Skin epidermis (tissue), 12 donors: ENCODE measurements at regions not wholly inside any gene's neighbourhood (a gene's known extent, or its start where the extent isn't known, plus 50 kb on each side); places are given as distances from the start of the nearest gene placed in this dataset.

ENCODE experiments used
- H3K27ac ChIP-seq, 21 experiments: fragments of 200-600 bp; sonication (generic) in 11 of 21; one replicate each; pipeline ENCODE4 v1.5.0; 2020; ENCODE audit warnings: mild to moderate bottlenecking in 3 of 21, inconsistent platforms in 2 of 21, moderate library complexity in 2 of 21
- H3K4me3 ChIP-seq, 7 experiments: fragments of 200-600 bp; sonication (generic) in 2 of 7; one replicate each; pipeline ENCODE4 v1.5.0; 2020; ENCODE audit warnings: inconsistent platforms in 2 of 7, mild to moderate bottlenecking in 2 of 7, moderate library complexity in 1 of 7

DNA sequence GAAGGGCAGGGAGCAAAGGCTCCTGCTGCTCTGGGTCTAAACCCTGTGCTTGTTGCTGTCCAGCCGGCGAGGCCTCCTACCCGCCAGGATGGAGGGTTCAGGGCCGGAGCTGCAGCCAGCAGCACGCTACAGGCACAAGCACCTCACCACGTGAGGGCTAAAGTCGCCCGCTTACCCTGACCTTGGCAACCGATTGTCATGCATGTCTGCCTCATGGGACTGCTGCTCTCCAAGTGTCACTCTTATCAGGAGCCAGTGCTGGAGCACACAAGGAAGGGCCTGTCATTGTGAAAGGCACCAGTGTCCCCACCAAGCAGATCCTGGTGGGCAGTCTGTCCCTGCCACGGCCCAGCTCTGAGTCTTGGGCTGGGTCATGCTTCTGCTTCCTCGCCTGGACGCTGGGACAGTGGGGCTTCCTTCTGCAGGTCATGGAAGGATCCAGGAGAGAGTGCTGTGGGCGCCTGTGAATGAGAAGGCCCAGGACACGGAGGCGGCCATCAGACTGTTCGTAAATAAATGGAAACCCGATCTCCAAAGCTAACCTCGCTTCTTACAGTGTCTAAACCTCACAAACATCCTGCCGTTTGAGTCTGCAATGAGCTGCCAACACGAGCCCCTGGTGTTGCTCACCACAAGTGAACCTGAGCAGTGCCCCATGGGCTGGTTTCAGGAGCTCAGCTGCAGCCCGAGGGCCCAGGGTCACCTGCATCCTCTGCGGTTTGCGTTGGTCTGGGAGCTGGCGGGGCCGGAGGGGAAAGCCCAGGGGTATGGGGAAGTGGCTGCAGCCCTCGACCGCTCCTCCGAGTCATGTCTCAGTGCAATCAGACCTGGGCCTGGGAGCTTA lies 58.2 kb upstream of the RXRA start:
- Histone ChIP-seq H3K4me3 (no peak overlapping the region), H3K27ac (no peak overlapping the region)

GRCh38 chr9:134268747-134269146 lies 57.5 kb upstream of the RXRA start:
- Histone ChIP-seq H3K4me3 (no peak overlapping the region), H3K27ac (no peak overlapping the region)

DNA sequence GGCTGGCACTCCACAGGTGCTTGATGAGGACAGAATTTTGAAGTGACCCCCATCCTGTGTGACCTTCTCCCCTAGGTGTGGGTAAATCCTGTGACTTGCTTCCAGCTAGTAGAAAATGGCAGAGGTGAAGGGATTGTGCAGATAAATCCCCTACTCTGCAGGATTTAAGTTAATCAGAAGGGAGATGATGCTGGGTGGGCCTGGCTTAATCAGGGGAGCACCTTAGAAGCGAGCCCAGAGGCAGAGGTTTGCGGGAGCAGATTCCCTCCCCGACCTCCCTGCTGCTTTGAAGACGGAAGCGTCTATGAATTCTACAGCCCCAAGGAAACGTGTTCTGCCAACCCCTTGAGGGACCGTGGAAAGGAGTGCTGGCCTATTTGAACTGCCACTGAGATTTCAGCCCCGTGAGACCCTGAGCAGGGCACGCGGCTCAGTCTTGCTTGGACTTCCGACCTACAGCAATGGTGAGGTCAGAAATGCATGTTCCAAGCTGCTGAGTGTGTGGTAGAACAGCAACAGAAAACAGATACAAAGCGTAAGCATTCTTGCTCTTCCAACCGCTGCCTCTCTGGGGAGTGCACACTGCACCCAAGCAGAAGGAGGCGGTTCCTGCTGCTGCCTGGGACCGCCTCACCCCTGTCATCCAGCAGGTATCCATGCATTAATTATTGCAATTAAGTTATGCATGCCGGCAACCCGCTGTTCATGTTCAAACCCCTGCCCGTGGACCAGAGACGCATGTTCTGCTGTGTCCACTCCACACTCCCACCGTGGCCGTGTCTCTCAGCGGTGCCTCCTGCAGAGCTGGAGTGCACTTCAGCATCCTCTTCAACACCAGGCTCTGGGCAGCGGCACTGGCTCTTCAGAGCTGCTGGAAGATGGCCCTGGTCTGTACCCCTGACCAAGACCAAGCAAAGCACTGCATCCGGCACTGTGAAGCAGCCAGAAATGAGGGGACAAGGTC lies 54.6 kb upstream of the RXRA start:
- no peak overlapping the region for H3K27ac ChIP-seq
- no peak overlapping the region for H3K4me3 ChIP-seq

- Histone ChIP-seq H3K4me3 (no peak overlapping the region), H3K27ac (no peak overlapping the region)
Observed at GRCh38 chr9:134272302-134273023, 53.8 kb upstream of the RXRA start.

DNA sequence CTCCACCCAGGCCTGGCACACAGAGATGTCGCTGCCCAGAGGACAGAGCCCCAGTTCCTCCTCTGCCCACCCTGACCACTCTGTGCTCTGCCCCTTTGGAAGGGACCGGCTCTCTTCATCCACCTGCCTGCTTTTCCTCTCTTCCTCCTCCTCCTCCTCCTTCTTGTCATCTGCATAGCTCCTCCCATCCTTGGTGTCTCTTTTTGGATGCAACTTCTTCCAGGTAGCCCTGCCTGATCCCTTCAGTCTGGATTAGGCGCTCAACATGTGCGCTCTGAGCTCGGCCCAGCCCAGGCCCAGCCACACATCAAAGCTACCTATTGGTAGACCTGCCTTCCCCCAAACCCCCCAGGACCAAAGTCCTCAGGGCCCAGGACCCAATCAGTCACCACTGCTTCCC lies 52.6 kb upstream of the RXRA start:
- no peak overlapping the region for H3K27ac ChIP-seq
- no peak overlapping the region for H3K4me3 ChIP-seq

GRCh38 chr9:134275375-134275774 lies 50.9 kb upstream of the RXRA start:
- Histone ChIP-seq H3K4me3 (no peak overlapping the region), H3K27ac (no peak overlapping the region)

- Histone ChIP-seq H3K27ac (no peak overlapping the region), H3K4me3 (no peak overlapping the region)
Observed at GRCh38 chr9:134276453-134277245, 49.6 kb upstream of the RXRA start.
